ENCODE measurements at regions not wholly inside any gene's neighbourhood (a gene's known extent, or its start where the extent isn't known, plus 50 kb on each side); places are given as distances from the start of the nearest gene placed in this dataset.

- TF ChIP-seq, protein P1, sequence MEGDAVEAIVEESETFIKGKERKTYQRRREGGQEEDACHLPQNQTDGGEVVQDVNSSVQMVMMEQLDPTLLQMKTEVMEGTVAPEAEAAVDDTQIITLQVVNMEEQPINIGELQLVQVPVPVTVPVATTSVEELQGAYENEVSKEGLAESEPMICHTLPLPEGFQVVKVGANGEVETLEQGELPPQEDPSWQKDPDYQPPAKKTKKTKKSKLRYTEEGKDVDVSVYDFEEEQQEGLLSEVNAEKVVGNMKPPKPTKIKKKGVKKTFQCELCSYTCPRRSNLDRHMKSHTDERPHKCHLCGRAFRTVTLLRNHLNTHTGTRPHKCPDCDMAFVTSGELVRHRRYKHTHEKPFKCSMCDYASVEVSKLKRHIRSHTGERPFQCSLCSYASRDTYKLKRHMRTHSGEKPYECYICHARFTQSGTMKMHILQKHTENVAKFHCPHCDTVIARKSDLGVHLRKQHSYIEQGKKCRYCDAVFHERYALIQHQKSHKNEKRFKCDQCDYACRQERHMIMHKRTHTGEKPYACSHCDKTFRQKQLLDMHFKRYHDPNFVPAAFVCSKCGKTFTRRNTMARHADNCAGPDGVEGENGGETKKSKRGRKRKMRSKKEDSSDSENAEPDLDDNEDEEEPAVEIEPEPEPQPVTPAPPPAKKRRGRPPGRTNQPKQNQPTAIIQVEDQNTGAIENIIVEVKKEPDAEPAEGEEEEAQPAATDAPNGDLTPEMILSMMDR (IDR thresholded peaks at IDR 0.05): no peak
- no peak for TF ChIP-seq POLR2AphosphoS5 (IDR thresholded peaks at IDR 0.05; ENCODE audit: insufficient read depth in 1 of 2, low read depth in 1 of 2)
These were observed 101.8 kb downstream of the SOX1 start for GRCh38 chr13:112168761-112169160.
